Upper lobe of left lung (tissue), 6 donors: ENCODE measurements at regions not wholly inside any gene's neighbourhood (a gene's known extent, or its start where the extent isn't known, plus 50 kb on each side); places are given as distances from the start of the nearest gene placed in this dataset.
A peak's percentile ranks its signal among the peaks of the same experiment; 100 is the strongest.

Experiments used
- ATAC-seq, 2 donors: fragments of 200-7000 bp; cut with Tn5 transposase; one replicate each; pipeline ENCODE4 v1.9.1; 2022; ENCODE audit warnings: mild to moderate bottlenecking in 2 of 2, moderate library complexity in 2 of 2; ENCODE audit not compliant: low FRiP score in 2 of 2
- DNase-seq, 2 donors: peaks; one replicate each; pipeline ENCODE4 v3.0.0-alpha.2; 2019 to 2020
- H3K27ac ChIP-seq, 4 donors: fragments of 200-600 bp; sonication (generic); one replicate each; pipeline ENCODE4 v1.5.1; 2016 to 2019
- H3K27me3 ChIP-seq, 4 donors: fragments of 200-600 bp; sonication (generic); one replicate each; pipeline ENCODE4 v1.5.1; 2017 to 2019
- H3K36me3 ChIP-seq, 4 donors: fragments of 200-600 bp; sonication (generic); one replicate each; pipeline ENCODE4 v1.5.1; 2016 to 2019
- H3K4me1 ChIP-seq, 4 donors: fragments of 200-600 bp; sonication (generic); one replicate each; pipeline ENCODE4 v1.5.1; 2018 to 2019
- H3K4me3 ChIP-seq, 4 donors: fragments of 200-600 bp; sonication (generic); one replicate each; pipeline ENCODE4 v1.5.1; 2017 to 2019; ENCODE audit warnings: mild to moderate bottlenecking in 2 of 4, moderate library complexity in 1 of 4
- H3K9me3 ChIP-seq, 4 donors: fragments of 200-600 bp; sonication (generic); one replicate each; pipeline ENCODE4 v1.5.1; 2018 to 2019
- EP300 ChIP-seq, 4 donors: sonication (generic); formaldehyde crosslinking; IDR thresholded peaks; one replicate each; pipeline ENCODE4 v1.5.1; 2017; ENCODE audit warnings: antibody characterized with exemption in 4 of 4, control low read depth in 2 of 4
- POLR2A ChIP-seq, 4 donors: fragments of 450-650 bp; IDR thresholded peaks; one replicate each; pipeline ENCODE4 v1.5.1; 2016 to 2017; ENCODE audit warnings: antibody characterized with exemption in 4 of 4, mild to moderate bottlenecking in 2 of 4
- POLR2AphosphoS5 ChIP-seq, 2 donors: sonication (generic); formaldehyde crosslinking; IDR thresholded peaks; one replicate each; pipeline ENCODE4 v1.5.1; 2017; ENCODE audit warnings: antibody characterized with exemption in 2 of 2
- WGBS, 2 donors: methylation state at CpG; one replicate each; pipeline ENCODE4 v1.1.5; 2017 to 2018; 5-methylcytosine and 5-hydroxymethylcytosine counted together
- TF ChIP-seq, protein P1 (sequence below), 6 experiments: fragments of 450-650 bp in 4 of 6; fragments of 200-600 bp in 2 of 6; sonication (generic) in 2 of 6; IDR thresholded peaks; one replicate each; pipeline ENCODE4 v1.5.1; 2016 to 2019; ENCODE audit warnings: antibody characterized with exemption in 6 of 6
- donor health status: DM: no; HTN: no; CAD: no; lungs with moderate emphysema.
- donor health status: DM: no; HTN: yes; CAD: no; lungs with severe emphysema.

DNA sequence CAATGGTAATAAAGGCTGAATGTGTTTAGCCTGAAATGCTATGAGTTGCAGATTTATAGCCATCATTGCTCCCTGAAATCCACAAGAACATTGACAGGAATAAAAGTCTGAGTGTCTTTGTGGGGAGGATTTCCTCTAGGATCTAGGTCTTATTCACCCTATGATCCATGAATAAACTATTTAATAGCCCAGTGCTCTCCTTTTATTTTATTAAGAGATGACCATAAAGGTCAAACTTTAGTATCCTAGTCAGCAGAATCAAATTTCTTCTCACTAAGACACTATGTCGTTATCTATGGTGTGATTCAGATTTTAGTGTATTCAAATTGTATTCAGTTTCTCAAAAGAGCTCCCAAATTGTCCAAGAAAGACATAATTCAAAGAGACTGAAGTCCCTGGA, 67.8 kb upstream of the AKR1E2 start:
- Histone ChIP-seq H3K27me3 (no peaks in the 10 kb centered on the region), H3K4me3 (no peak overlapping the region), H3K4me1 (no peaks in the 10 kb centered on the region), H3K9me3 (no peaks in the 10 kb centered on the region), H3K27ac (no peak overlapping the region), H3K36me3 (no peaks in the 10 kb centered on the region)
- DNase-seq (no peak), ATAC-seq (no peak)
- TF ChIP-seq, protein P1, sequence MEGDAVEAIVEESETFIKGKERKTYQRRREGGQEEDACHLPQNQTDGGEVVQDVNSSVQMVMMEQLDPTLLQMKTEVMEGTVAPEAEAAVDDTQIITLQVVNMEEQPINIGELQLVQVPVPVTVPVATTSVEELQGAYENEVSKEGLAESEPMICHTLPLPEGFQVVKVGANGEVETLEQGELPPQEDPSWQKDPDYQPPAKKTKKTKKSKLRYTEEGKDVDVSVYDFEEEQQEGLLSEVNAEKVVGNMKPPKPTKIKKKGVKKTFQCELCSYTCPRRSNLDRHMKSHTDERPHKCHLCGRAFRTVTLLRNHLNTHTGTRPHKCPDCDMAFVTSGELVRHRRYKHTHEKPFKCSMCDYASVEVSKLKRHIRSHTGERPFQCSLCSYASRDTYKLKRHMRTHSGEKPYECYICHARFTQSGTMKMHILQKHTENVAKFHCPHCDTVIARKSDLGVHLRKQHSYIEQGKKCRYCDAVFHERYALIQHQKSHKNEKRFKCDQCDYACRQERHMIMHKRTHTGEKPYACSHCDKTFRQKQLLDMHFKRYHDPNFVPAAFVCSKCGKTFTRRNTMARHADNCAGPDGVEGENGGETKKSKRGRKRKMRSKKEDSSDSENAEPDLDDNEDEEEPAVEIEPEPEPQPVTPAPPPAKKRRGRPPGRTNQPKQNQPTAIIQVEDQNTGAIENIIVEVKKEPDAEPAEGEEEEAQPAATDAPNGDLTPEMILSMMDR (IDR thresholded peaks at IDR 0.05), result no peak
- no peak for TF ChIP-seq POLR2AphosphoS5 (IDR thresholded peaks at IDR 0.05)
- TF ChIP-seq EP300 (IDR thresholded peaks at IDR 0.05), result no peak
- TF ChIP-seq POLR2A (IDR thresholded peaks at IDR 0.05), result no peak
- WGBS, 2 donors, result 90 to 97% methylated on average over 1 of the region's 1 CpG

DNA sequence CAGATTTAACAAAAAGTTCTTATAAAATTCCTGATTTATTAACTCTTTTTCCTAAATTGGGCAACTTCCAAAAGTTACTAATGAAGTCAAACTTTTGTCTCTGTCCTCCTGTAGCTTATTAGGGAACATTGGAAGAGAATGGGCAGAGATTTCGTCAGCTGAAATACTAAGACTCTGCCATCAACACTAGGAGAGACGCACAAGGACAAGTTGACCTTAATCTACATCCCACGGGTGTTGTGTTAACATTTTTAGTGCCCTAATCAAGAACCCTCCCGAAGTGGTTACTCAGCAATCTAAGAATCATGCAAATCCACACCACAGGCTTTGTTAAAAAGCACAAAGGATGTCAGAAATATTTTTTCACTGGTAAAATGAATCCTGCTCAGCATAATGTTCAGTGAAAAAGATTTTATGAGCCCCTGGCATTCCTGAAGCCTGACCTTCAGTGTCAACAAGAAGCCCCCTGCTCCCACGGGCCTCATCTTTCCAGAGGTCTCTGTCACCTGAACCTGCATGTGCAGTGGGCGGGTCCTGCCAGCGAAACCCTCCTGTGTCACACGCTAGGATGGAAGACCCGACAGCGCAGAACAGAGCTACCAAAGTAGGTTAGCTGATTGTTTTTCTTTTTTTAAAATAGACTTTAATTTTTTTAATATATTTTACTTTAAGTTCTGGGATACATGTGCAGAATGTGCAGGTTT, 70.6 kb upstream of the AKR1E2 start:
- Histone ChIP-seq H3K36me3 (no peaks in the 10 kb centered on the region), H3K27ac (no peak overlapping the region), H3K9me3 (no peaks in the 10 kb centered on the region), H3K4me1 (no peaks in the 10 kb centered on the region), H3K4me3 (no peak overlapping the region), H3K27me3 (no peaks in the 10 kb centered on the region)
- ATAC-seq, result no peak
- DNase-seq, result no peak
- no peak for TF ChIP-seq EP300 (IDR thresholded peaks at IDR 0.05)
- 77 to 86% methylated on average over 10 of the region's 10 CpGs for WGBS, 2 donors

- H3K27ac ChIP-seq, result no peak overlapping the region
- DNase-seq (no peak), ATAC-seq (no peak)
- no peak overlapping the region for H3K4me3 ChIP-seq
- no peaks in the 10 kb centered on the region for H3K36me3 ChIP-seq
- WGBS, 2 donors, result 90 to 97% methylated on average over 8 of the region's 8 CpGs
- H3K27me3 ChIP-seq, result no peaks in the 10 kb centered on the region
- H3K4me1 ChIP-seq, result no peaks in the 10 kb centered on the region
- no peaks in the 10 kb centered on the region for H3K9me3 ChIP-seq
- no peak for TF ChIP-seq EP300 (IDR thresholded peaks at IDR 0.05)
- no peak for TF ChIP-seq POLR2A (IDR thresholded peaks at IDR 0.05)
- TF ChIP-seq, protein P1 (IDR thresholded peaks at IDR 0.05), result no peak
- TF ChIP-seq POLR2AphosphoS5 (IDR thresholded peaks at IDR 0.05), result no peak
Observed at GRCh38 chr10:4754143-4754542, 71.9 kb upstream of the AKR1E2 start.

DNA sequence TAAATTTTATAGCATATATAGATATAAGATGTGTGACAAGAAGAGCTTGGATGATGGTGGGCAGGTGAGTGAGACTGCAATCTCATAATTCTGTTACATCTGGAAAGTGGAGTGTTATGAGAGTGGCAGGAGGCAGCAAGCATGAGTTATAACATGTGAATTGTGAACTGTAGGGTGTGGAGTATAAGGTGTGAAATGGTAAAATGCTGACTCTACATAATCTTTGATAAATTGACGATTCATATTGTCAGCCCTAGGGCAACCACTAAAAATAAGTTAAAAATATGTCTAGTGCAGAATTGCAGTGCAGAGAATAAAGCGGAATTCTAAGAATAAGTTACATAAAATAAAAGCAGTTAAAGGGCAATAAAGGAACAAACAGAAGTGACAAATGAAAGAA, 74.8 kb upstream of the AKR1E2 start:
- no peaks in the 10 kb centered on the region for H3K4me1 ChIP-seq
- H3K9me3 ChIP-seq, result no peaks in the 10 kb centered on the region
- 88 to 97% methylated on average over 2 of the region's 2 CpGs for WGBS, 2 donors
- H3K4me3 ChIP-seq, result no peak overlapping the region
- TF ChIP-seq, protein P1 (IDR thresholded peaks at IDR 0.05), result no peak
- TF ChIP-seq EP300 (IDR thresholded peaks at IDR 0.05), result no peak
- H3K36me3 ChIP-seq, result no peaks in the 10 kb centered on the region
- DNase-seq (no peak), ATAC-seq (no peak)
- H3K27ac ChIP-seq, result no peak overlapping the region
- no peaks in the 10 kb centered on the region for H3K27me3 ChIP-seq

- DNase-seq (no peak), ATAC-seq (peak in 1 of 2 donors; percentile 26)
- Histone ChIP-seq H3K4me3 (no peak overlapping the region), H3K36me3 (no peaks in the 10 kb centered on the region), H3K27ac (no peak overlapping the region), H3K27me3 (no peaks in the 10 kb centered on the region), H3K9me3 (no peaks in the 10 kb centered on the region), H3K4me1 (no peaks in the 10 kb centered on the region)
- 83 to 91% methylated on average over 4 of the region's 4 CpGs for WGBS, 2 donors
- TF ChIP-seq, protein P1 (IDR thresholded peaks at IDR 0.05), result no peak
- TF ChIP-seq POLR2AphosphoS5 (IDR thresholded peaks at IDR 0.05) (no peak), EP300 (IDR thresholded peaks at IDR 0.05) (no peak), POLR2A (IDR thresholded peaks at IDR 0.05) (no peak)
Observed at GRCh38 chr10:4749271-4749574, 76.8 kb upstream of the AKR1E2 start.
